Right kidney (tissue), 1 donor: ENCODE measurements at regions not wholly inside any gene's neighbourhood (a gene's known extent, or its start where the extent isn't known, plus 50 kb on each side); places are given as distances from the start of the nearest gene placed in this dataset.

Experiments
- DNase-seq: peaks from one replicate; pipeline ENCODE4 v3.0.0-alpha.2; 2016

GRCh38 chr11:126129727-126130671 is 67.3 kb upstream of the CDON start:
- no peak for DNase-seq

- no peak for DNase-seq
These were observed 65.2 kb upstream of the CDON start for GRCh38 chr11:126127898-126128297.

DNA sequence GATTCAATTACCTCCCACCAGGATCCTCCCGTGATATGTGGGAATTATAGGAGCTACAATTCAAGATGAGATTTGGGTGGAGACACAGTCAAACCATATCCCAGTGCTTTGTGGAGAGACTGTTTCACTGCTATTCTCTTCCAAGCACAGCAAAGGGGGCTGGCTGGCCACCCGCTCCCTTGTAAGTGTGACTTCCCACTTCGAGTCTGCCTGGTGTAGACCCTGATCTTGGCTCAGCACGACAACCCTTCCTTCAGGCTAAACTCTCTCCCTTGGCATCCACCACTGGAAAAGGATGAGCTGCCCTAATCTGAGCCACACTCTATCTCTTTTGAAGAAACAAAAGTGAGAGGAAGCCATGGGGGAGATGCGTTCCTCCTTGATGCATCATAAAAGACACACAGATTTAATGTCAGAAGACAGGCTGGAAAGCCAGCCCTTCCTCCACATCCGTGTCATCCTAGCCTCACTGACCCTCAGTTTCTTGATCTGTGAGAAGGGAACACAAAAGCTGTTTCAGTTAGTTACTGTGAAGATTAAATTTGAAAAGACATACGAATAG is 64.7 kb upstream of the CDON start:
- no peak for DNase-seq

- no peak for DNase-seq
These were observed 61.6 kb upstream of the CDON start for GRCh38 chr11:126124231-126124661.

DNA sequence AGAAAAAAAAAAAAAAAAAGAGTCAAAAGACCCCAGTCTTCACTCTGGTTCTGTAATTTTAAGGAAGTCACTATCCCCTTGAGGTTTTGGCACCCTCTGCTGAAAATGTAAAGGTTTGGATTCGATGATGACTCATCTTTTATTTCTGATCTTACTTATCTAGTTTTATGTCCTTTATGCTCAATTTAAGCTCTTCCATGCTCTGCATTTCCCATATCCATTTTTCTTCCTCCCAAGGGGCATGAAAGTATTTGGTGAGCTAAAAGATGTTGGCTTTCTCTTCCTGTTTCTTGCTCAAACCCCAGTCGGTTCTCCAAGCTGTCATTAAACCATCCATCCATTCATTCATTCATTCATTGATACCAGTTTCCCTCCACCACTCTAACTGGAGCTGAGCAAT is 61.0 kb upstream of the CDON start:
- no peak for DNase-seq

DNA sequence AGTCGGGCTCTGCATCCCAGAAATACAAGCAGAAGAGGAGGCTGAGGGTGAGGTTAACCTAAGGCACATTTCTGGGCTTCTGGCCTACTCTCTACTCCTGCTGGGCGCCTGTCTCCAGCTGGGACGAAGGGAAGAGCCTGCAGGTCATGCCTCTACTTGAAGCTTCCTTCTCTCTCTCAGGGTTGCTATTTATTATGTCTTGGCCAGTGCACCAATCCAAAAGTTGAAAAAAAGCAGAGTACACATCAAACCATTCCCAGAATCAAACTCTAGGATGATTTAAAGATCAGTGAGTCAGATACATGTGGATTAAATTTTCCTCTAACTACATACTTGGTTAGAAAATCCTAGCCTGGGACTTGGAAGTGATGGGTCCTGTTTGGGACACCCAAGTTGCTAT is 60.2 kb upstream of the CDON start:
- no peak for DNase-seq

DNA sequence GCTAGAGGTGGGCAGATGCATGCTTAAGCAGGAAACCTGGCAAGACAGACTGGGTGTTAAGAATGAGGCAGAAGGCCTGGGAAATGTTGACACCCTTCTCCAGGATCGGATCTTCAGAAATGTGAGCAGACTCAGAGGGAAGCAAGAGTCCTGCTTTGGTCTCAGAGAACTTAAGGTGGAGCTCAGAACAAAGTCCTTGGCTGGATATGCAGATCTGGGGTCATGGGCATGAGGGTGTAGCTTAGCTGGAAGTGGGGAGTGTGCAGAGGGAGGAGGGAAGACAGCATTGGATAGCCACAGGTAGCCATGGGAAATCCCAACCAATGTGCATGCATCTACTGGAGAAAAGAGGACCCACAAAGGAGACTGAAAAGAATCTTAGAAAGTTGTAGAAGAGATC is 58.6 kb upstream of the CDON start:
- DNase-seq, result no peak

DNA sequence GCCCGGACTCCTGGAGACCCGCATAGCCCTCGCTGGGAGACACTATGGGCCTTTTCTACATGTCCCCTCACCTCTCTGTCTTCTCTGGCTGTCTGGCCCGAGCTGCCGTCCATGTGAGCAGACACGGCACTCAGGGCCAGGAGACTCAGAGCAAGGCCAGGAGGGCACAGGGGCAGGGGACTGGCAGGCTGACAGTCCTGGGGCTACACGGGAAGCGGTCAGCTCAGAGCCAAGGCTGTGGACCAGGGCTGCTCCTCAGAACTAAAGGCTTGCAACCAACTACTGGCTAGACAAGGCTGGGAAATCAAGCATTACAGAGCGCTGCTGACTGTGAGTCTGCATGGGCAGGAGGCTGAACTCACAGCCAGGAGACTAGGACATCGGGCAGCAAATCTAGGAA is 56.1 kb upstream of the CDON start:
- no peak for DNase-seq

DNA sequence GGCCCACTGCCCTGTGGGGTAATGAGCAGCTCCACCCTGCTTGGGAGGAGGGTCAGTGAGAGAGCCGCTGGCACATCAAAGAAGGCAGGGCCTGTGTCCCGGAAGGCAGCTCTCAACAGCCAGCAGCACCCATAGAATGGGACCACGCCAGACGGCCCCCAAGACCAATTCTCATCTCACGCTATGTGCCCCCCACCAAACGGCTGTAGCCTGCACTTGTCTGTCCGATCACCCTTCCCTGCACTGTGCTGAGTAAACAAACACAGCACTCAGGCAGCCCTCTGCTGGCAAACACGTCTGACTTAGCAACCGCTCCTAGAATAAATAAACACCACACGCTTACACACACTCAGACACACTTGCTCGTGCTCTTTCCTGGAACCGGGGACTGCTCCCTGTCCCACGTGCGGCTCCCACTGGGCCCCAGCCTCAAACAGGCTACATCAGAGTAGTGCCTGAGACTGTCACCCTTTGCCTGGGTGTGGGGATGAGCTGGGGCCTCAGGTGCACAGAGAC is 53.2 kb upstream of the CDON start:
- DNase-seq, result peak; percentile 69

- no peak for DNase-seq
These were observed 52.4 kb upstream of the CDON start for GRCh38 chr11:126115127-126115495.

- DNase-seq, result no peak
These were observed 51.9 kb upstream of the CDON start for GRCh38 chr11:126114486-126115126.

- DNase-seq, result no peak
These were observed 51.3 kb upstream of the CDON start for GRCh38 chr11:126113963-126114362.

DNA sequence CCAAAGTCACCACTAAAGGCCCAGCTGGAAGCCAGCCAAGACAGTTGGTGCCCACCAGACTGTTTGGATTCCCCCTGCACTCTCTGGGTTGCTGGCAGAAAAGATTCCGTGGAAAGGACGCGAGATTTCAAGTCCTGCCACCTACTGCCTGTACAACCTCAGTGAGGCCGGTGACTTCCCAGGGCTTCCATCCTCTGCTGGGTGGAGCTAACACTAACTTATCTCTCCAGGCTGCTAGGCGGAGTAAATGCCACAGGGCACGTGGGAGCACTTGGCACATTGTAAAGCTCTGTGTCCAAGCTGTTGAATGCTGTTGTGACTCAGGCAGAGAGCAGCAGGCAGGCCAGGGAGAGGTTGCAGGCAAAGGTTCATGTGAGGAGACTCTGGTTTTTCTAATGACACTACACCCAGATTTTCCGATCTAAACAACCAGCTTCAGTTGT is 50.9 kb upstream of the CDON start:
- no peak for DNase-seq

GRCh38 chr11:126113012-126113411 is 50.3 kb upstream of the CDON start:
- DNase-seq, result no peak

GRCh38 chr11:126112547-126112946 is 49.9 kb upstream of the CDON start:
- no peak for DNase-seq
